Hematopoietic multipotent progenitor cell treated with erythropoietin and hydrocortisone succinate and interleukin-3 and kit ligand, for 15 days (in vitro differentiated cells): ENCODE measurements at regions not wholly inside any gene's neighbourhood (a gene's known extent, or its start where the extent isn't known, plus 50 kb on each side); places are given as distances from the start of the nearest gene placed in this dataset.

Experiments used
- DNase-seq: peaks from one replicate; pipeline ENCODE4 v3.0.0-alpha.2; 2015; ENCODE audit warnings: low spot score

DNA sequence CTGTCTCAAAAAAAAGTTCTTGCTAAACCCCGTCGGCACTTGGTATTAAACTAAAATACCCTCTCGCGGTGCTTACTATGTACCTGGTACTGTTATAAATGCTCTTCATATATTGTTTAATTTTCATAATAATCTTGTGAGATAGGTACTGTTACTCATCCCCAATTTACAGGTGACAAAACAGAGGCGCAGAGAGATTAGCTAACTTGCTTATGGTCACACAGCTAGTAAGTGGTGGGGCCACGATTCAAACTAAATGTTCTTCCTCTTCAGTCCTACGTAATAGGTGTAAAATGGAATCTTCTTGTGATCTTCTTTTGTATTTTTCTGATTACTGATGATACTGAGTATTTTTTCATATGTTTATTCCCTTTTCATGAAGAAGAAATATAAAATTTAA lies 51.3 kb downstream of the TET3 start:
- DNase-seq: peak; percentile 41

DNA sequence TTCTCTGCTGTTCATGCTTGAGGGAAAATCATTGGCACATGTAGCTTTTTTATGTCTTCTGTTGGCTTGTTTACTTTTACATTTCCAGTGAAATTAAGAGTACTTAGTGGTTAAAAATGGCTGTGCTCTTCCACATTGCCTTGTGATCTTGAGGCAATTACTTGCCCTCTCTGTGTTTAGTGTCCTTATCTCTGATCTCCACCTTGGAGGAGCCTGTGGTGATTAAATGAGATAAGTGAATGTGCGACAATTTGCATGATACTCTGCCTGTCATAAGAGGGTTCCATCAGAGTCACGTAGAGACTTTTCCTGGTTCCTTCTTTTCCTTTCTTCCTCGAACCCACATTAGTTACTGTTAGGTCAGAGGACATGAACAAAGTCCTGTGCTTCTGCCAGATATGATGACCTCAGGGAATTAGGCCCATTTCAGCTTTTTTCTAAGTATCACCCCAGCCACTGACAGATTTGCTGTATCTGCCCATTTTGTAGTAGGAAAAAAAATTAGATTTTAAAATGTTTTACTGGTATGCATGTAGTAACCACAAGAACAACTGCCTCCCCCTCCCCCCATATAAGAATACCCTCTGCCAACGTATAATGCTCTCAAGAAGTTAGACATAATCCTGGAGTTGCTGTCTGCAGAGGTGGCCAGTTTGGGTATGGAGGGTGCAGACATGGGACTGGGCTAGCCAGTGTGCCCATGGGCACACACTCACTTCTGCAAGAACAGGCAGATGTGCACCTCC lies 51.9 kb downstream of the TET3 start:
- DNase-seq: peak; percentile 89

DNA sequence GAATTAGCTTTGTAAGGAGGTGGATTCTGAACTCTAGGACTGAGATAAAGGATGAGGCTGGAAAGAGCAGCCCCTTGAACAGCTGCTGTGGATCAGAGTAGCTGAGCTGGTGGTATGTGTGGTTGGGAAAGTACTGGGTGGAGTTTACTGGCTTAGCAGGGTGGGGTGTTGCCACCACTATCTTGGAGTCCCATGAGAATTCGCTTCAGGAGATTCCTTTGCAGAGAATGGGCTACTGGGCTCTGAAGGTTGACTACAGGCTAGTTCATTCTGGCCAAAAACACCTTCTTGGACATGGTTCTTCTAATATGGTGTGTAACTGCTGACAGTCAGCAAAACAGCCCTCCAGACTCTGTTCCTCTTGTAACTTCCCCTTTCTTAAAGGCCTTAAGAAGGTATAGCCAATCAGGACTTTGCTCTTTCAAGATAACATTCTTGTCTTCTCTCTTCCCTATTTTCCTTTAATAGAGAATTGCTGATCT lies 52.7 kb downstream of the TET3 start:
- peak; percentile 77 for DNase-seq

DNA sequence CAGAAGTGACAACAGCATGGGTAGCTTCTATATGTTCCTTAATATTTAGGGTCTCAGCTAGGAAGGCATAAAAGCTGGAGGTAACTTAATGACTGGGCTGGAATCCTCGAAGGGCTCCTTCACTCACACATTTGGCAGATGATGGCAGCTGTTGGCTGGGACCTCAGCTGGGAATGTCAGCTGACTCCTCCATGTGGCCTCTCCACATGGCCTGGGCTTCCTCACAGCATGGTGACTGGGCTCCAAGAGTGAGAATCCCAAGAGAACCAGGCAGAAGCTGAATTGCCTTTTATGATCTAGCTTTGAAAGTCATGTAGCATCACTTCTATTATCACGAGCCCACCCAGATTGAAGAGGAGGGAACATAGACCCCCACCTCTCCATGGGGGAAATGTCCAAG lies 54.9 kb downstream of the TET3 start:
- no peak for DNase-seq

DNA sequence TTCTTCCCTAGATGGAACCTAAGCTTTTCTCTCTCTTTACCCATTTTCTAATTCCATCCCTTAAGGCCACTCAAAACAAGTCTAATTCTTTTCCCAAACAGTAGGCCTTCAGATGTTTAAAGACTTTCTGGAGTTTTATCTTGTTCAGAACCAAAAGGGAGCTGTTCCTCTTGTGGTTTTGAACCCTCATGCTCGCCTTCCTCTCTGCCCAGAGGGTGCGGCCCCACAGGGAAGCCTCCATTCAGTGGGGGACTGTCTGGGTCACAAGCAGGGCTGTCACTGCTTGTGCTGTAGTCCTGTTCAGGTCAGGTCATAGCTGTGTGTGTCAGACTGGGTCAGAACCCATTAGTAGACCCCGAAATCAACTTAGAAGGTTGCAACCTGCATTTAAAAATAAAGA lies 56.5 kb downstream of the TET3 start:
- peak; percentile 51 for DNase-seq

DNA sequence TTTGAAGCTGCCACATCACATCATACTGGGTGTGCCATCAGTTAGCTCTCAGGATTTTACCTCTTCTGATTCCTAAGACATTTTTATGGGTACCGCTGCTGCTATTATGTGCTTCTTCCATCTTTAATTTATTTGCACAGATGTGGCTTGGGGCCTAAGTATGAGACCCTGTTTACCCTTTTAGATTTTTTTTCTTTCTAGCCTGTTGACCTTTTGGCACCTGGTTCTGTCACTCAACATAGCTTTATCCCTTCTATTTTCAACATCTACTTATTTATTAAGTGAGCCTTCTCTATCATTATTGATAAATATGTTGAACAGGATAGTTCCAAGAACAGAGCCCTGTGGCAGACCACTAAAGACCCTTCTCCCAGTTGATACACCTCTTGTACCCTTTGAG lies 57.0 kb downstream of the TET3 start:
- DNase-seq: no peak

DNA sequence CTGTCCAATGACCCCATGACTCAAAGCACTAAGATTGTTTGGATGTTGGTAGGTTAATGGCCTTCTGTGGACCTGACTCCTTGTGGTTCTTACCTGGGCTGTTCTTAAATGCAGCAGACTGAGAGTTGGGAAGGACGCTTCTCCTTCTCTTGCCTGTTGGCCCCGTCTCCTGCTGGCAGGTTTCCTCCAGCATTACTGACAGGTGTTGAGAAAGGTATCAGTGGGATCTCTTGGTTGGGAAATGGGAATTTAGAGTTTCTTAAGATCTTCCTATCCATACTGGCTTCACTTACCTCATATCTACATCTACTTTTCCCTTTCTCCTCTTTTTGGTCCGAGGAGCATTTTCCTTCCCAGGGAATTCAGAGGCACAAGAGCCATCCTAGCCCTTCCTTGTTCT lies 57.9 kb downstream of the TET3 start:
- DNase-seq: no peak

DNA sequence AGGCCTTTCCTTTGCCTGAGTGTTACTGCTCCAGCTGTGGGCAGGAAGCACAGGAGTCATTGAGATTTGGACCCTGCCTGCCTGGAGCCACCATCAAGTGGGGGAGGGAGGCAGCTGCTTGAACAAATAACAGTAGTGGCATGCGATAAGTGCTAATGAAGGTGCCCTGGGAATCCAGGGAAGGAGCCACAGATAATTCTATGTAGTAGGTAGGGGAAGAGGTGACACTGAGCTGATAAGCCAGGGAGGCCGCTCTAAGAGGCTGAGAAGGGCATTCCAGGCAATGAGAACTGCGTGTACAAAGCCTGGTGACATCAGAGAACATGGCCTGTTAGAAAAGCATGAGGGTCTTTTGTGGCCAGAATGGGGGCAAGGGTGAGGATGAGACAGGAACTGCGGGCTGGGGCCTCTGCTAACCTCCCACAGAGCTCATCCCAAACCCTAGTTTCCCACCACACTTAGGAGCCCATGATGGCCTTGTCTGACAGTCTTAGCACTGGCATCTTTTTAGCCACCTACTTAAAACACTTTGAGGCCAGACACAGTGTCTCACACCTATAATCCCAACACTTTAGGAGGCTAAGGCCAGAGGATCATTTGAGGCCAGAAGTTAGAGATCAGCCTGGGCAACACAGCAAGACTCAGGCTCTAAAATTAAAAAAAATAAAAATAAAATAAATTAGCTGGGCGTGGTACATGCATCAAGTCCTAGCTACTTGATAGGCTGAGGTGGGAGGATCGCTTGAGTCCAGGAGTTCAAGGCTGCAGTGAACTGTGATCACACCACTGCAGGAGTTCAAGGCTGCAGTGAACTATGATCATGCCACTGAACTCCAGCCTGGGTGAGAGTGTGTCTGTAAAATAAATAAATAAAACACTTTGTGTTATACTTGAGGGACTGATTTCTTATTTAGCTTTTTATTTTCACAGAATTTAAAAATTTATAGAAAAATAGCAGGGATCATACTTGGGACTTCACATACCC lies 58.9 kb downstream of the TET3 start:
- DNase-seq: no peak

DNA sequence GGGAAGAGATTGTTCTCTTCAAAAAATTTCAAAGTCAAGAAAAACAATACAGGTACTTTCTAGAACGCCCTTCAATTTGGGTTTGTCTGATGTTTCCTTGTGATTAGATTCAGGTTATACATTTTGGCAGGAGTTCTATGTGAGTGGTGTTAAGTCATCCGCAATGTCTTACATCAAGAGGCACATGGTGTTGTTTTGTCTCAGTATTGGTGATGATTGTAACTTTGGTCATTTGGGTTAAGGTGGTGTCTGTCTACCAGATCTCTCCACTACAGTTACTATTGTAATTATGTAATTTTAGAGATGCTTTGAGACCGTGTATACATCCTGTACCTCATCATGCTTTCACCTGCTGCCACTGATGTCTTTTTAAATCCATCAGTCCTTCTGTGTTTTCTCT lies 60.3 kb downstream of the TET3 start:
- no peak for DNase-seq

DNA sequence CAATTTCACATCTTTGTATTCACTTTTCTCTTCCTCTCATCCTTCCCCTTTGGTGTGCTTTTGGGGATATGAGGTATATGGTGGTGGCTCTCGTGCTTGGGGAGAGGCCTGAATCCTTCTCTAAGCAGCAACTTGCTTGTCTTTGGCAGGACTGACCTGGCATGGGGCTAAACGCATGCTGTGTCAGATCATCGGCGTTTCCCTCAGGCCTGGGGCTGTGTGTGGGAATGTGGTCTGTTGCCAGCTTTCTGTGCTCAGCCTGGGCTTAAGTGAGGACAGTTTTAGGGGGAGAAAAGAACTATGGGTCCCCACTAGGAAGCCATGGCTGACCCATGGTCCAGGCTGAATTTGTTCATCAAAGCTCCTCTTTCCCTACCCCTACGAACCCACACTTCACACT lies 60.7 kb downstream of the TET3 start:
- DNase-seq: no peak

DNA sequence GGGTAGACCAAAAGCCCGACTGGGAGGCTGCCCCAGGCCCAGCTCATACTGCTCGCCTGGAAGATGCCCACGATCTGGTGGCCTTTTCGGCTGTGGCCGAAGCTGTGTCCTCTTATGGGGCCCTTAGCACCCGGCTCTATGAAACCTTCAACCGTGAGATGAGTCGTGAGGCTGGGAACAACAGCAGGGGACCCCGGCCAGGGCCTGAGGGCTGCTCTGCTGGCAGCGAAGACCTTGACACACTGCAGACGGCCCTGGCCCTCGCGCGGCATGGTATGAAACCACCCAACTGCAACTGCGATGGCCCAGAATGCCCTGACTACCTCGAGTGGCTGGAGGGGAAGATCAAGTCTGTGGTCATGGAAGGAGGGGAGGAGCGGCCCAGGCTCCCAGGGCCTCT lies 61.7 kb downstream of the TET3 start:
- no peak for DNase-seq

DNA sequence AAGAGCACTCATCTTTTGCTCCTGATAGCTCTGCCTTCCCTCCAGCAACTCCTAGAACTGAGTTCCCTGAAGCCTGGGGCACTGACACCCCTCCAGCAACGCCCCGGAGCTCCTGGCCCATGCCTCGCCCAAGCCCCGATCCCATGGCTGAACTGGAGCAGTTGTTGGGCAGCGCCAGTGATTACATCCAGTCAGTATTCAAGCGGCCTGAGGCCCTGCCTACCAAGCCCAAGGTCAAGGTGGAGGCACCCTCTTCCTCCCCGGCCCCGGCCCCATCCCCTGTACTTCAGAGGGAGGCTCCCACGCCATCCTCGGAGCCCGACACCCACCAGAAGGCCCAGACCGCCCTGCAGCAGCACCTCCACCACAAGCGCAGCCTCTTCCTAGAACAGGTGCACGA lies 62.4 kb downstream of the TET3 start:
- DNase-seq: no peak

DNA sequence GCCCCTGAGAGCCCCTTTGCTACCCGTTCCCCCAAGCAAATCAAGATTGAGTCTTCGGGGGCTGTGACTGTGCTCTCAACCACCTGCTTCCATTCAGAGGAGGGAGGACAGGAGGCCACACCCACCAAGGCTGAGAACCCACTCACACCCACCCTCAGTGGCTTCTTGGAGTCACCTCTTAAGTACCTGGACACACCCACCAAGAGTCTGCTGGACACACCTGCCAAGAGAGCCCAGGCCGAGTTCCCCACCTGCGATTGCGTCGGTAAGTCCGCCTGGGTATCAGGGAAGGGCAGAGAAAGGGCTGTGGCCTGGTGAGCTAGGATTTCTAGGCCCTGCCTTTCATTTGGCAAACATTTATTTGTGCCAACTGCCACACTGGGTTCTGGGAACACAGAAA lies 63.4 kb downstream of the TET3 start:
- no peak for DNase-seq

DNA sequence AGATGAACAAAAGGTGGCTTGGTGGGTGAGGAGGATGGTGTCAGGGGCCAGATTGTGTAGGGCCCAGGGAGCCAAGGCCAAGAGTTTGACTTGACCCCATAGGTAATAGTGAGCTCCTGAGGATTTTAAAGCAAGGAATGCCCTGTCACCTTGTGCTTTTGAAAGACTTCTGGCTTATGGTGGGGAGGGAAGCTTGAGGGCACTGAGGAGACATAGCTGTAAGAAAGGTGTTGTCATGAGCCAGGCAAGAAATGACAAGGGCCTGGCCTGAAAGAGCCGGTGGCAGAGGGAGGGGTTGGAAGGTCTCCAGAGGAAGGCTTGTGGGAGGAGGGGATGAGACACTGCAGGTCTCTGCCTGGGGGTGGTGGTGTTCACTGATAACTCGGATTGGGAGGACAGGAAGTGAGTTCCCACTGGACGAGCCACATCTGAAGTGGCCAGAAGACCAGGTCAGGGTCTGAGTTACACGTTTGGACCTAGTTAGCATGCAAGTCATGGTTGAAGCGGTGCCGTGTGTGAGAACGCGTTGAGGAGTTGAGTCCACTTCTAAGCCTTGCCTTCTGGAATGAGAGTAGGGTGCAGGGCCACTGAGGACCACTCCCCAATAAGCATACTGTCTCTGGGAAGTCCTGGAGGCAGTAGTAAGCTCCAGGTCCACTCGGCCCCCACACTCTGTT lies 64.3 kb downstream of the TET3 start:
- DNase-seq: peak; percentile 61

DNA sequence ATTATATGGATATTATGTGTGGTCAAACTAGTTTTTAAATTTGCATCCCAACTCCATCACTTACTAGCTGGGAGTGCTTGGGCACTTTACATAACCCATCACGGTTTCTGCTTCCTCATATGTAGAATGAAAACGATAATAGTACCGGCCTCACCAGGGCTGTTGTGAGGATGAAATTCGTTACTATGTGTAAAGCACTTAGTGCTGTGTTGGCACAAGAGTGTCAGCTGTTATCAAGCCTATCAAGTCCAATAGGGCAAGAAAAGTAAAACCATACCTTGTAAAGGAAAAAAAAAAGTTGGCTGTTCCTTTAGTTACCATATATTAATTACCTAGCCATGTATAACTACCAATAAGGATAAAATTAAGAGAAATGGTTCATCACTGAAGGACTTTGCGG lies 65.4 kb downstream of the TET3 start:
- DNase-seq: no peak

DNA sequence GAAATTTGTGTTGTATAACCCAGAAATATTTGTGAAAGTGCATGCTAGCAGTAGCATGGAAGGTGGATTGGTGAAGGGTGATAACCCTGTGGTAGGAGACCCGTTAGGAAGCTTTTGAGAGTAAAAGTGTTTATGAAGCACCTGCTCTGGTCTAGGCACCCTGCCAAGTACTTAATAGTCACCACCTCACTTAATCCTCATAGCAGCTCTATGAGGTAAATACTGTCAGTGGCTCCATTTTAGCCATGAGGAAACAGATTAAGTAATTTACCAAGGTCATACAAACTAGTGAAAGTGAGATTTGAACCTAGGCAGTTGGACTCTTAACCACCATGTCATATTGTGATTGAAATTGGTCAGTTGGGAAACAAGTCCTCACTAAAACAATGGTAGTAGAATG lies 66.8 kb downstream of the TET3 start:
- DNase-seq: peak; percentile 68

DNA sequence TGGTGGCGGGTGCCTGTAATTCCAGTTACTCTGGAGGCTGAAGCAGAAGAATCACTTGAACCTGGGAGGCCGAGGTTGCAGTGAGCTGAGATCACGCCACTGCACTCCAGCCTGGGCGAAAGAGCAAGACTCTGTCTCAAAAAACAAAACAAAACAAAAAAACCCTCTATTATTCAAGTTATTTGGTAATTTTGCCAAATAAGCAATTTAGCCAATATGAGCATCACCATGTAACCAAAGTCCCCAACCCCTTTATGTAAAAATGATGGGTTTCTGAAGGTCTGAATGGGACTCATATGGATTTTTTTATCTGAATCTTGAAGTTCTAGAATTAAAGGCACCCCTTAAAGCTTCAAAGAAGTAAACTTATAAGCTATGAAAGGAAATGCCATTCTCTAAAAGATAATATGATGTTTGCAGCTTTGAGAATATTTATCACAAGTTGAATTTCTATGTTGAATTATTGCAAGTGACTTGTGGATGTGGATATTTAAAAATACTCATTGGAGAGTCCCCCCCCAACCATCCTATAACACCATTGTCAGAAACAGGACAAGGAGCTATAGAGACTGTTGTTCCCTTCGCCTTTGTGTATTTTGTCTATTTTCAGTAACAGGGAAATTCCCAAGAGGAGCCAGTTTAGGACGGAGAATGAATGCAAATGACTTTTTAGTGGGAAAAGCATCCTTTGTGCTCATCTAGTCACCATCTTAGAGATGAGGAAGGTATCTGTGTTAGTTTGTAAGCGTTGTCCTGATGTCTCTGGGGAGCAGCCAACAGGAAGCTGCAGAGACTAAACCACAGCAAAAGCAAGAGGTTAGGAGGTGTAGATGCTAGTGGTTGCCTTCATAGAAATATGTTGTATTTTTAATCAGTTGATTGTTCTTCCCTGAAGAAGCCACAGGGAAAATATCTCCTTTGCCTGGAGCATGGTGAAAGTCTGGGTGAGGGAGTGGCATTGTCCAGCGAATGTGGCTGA lies 68.3 kb downstream of the TET3 start:
- DNase-seq: no peak

DNA sequence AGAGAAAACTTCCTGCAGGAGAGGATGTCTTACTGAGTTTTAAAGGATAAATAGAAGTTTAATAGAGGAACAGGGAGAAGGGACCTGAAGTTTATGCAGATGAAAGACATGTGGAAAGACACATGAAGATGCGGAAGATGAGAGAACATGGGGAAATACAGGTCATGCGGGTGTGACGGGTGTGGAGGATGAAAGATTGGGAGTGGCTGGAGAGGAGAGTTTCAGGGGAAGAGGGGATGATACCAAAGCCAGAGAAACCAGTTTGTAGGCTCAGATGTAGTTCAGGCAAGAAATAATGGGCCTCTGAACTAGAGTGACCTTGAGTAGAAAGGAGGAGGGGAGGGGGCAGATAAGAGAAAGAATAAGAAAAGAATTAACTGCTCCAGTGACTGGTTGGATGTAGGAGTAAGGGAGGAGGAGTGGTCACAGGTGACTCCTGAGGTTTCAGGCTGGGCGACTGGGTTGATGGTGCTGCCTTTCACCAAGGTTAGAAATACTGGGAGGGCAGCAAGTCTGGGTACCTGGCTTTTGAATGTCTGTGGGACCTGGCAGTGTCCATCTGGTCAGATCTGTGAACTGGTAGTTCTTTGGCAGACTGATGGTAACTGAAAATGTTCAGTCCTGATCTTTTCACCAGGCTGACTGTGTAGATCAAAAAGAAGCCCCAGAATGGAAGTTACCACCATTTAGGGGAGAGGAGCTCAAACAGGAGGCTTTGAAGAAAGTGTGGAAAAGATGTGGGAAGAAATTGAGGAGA lies 69.4 kb downstream of the TET3 start:
- no peak for DNase-seq

DNA sequence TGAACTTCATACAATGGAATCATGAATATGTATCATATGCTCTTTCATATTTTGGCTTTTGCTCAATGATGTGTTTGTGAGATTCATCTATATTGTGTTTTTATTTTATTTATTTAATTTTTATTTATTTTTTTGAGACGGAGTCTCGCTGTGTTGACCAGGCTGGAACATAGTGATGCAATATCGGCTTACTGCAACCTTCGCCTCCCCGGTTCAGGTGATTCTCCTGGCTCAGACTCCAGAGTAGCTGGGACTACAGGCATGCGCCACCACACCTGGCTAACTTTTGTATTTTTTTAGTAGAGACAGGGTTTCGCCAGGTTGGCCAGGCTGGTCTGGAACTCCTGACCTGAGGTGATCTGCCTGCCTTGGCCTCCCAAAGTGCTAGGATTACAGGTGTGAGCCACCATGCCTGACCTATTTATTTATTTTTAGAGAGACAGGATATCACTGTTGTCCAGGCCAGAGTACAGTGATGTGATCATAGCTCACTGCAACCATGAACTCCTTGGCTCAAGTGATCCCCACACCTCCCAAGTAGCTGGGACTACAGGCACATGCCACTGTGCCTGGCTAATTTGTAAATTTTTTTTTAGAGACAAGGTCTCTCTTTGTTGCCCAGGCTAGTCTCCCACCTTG lies 74.5 kb downstream of the TET3 start:
- DNase-seq: no peak

DNA sequence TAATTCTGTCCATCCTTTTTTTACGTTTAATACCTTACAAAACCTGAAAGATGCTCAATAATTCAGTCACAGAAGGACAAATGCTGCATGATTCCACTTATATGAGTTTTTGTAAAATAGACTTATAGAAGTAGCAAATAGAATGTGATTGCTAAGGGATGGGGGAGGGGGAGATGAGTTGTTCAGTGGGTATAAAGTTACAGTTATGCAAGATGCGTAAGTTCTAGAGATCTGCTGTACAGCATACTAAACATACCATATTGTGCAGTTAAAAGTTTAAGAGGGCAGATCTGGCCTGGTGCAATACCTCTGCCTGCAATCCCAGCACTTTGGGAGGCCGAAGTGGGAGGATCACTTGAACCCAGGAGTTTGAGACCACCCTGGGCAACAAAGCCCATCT lies 78.8 kb downstream of the TET3 start:
- DNase-seq: no peak
